Neutrophil (primary cell): ENCODE measurements at regions not wholly inside any gene's neighbourhood (a gene's known extent, or its start where the extent isn't known, plus 50 kb on each side); places are given as distances from the start of the nearest gene placed in this dataset.

Source experiments
- H3K27ac ChIP-seq: fragments of 200-600 bp; sonication (generic); 2 replicates; pipeline ENCODE4 v1.5.1; 2016; ENCODE audit warnings: mild to moderate bottlenecking, moderate library complexity
- H3K27me3 ChIP-seq: fragments of 200-600 bp; sonication (generic); 2 replicates; pipeline ENCODE4 v1.6.0; 2016; ENCODE audit warnings: mild to moderate bottlenecking
- H3K36me3 ChIP-seq: fragments of 200-600 bp; sonication (generic); 2 replicates; pipeline ENCODE4 v1.5.1; 2017
- H3K4me1 ChIP-seq, 2 experiments: fragments of 200-600 bp in 1 of 2; sonication (generic) in 1 of 2; 1 replicate in 1 of 2; 2 replicates in 1 of 2; pipeline versions ENCODE4 v1.5.1 to v1.6.1; 2013 to 2016; ENCODE audit warnings: low read depth in 1 of 2, low read length in 1 of 2, mild to moderate bottlenecking in 1 of 2, moderate library complexity in 1 of 2; ENCODE audit not compliant: control insufficient read depth in 1 of 2, insufficient read depth in 1 of 2
- H3K4me3 ChIP-seq, 2 experiments: fragments of 200-600 bp in 1 of 2; sonication (generic) in 1 of 2; 1 replicate in 1 of 2; 2 replicates in 1 of 2; pipeline ENCODE4 v1.5.1; 2013 to 2016; ENCODE audit warnings: low read depth in 1 of 2, low read length in 1 of 2, mild to moderate bottlenecking in 1 of 2, moderate library complexity in 1 of 2
- H3K9me3 ChIP-seq: fragments of 200-600 bp; sonication (generic); 2 replicates; pipeline ENCODE4 v1.5.1; 2016
- TF ChIP-seq, protein P1 (sequence below): fragments of 200-600 bp; sonication (generic); IDR thresholded peaks from 2 replicates; pipeline ENCODE4 v1.5.1; 2016; ENCODE audit warnings: antibody characterized with exemption

DNA sequence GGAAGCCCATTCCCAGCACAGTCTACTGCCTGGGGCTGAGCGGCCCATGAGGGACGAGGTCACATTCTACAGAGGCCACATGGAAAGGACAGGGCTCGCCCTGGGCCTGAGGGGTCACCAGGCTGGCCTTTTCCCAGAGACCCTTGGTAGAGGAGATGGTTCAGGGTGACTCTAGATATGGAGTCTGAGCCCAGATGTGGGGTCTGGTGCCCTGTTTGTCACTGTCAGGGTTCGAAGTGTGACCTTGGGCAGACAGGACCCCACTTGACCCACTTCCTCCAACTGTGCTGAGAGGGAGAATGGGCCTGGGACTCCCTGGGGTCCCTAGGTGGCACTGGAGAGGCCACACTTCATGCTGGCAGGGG lies 81.0 kb downstream of the MYEOV start:
- Histone ChIP-seq H3K9me3 (no peaks in the 10 kb centered on the region), H3K27ac (no peak overlapping the region), H3K36me3 (no peaks in the 10 kb centered on the region), H3K4me1 (no peaks in the 10 kb centered on the region), H3K4me3 (no peak overlapping the region), H3K27me3 (no peaks in the 10 kb centered on the region)
- TF ChIP-seq, protein P1, sequence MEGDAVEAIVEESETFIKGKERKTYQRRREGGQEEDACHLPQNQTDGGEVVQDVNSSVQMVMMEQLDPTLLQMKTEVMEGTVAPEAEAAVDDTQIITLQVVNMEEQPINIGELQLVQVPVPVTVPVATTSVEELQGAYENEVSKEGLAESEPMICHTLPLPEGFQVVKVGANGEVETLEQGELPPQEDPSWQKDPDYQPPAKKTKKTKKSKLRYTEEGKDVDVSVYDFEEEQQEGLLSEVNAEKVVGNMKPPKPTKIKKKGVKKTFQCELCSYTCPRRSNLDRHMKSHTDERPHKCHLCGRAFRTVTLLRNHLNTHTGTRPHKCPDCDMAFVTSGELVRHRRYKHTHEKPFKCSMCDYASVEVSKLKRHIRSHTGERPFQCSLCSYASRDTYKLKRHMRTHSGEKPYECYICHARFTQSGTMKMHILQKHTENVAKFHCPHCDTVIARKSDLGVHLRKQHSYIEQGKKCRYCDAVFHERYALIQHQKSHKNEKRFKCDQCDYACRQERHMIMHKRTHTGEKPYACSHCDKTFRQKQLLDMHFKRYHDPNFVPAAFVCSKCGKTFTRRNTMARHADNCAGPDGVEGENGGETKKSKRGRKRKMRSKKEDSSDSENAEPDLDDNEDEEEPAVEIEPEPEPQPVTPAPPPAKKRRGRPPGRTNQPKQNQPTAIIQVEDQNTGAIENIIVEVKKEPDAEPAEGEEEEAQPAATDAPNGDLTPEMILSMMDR, result no peak

DNA sequence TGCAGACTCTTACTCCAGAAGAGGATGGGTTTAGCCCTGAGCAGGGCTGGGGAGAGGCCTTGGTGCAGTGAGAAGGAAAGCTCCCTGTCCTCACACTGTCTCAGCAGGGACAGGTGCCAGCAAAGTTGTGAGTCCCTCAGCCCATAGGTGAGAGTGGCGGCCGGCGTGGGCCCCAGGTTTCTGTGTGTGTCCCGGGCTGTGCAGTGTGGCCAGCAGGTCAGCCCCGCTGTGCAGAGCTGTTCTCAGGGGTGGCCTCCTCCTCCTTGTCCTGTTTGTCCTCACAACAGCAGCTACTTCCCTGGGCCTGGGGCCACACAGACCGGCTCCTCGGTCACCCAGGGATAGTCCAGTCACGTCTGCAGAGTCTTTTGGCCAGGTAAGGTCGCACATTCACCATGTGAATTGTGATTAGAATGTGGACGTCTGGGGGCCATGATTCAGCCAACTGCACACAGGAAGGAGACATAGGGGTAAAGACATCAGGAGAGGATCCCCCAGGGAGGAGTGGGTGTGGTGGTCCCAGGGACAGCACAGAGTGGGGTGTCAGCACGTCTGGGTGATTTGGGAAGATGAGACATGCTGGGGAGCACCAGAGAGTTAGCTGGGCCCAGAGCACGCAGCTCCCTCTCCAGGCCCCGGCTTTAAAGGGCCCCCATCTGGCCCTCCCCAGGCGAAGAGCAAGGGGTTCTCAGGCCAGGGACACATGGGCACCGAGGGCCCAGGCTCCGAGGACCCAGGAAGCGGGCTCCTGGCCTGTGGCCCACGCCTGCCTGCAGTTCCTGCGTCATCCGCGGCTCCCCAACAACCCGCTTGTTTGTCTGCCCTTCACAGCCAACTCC lies 81.6 kb downstream of the MYEOV start:
- Histone ChIP-seq H3K27me3 (no peaks in the 10 kb centered on the region), H3K9me3 (no peaks in the 10 kb centered on the region), H3K4me1 (no peaks in the 10 kb centered on the region), H3K36me3 (no peaks in the 10 kb centered on the region), H3K27ac (no peak overlapping the region), H3K4me3 (no peak overlapping the region)
- TF ChIP-seq, protein P1, result no peak

DNA sequence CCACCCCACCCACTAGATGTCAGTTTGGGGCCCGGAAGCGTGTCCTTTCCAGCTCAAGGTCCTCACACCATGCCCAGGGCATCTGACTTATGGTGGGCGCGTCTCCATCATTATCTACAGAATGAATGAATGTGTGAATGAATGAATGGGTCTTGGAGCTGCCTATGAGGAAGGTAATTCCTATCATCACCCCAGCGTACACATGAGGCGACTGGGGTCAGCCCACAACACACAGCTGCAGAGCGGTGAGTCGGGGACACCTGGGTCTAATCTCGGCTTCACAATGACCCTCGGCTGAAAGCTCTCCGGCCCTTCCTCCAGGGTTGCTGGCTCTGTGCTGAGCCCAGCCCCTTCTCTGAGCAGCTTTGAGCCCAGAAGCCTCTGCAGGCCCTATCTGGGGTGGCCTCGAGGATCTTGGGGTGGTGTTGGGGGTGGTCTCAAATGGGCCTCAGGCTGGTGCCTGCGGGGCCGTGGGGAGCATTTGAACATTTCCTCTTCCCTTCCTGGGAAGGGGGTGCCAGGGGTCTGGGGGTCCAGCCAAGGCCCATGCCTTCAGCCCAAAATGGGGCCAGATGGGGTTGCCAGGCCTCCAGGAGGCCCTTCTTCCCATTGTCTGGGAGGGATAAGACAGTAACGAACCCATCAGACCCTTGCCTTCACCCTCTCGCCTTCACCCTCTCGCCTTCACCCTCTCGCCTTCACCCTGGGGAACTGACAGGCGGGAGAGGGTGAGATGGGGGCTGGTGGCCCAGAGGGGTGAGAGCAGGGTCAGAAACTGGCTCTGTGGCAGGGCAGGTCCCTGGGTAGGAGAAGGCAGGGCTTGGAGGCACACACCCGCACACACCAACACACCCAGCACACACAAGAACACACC lies 82.4 kb downstream of the MYEOV start:
- Histone ChIP-seq H3K9me3 (no peaks in the 10 kb centered on the region), H3K36me3 (no peaks in the 10 kb centered on the region), H3K4me3 (no peak overlapping the region), H3K4me1 (no peaks in the 10 kb centered on the region), H3K27ac (no peak overlapping the region), H3K27me3 (no peaks in the 10 kb centered on the region)
- TF ChIP-seq, protein P1, result no peak

DNA sequence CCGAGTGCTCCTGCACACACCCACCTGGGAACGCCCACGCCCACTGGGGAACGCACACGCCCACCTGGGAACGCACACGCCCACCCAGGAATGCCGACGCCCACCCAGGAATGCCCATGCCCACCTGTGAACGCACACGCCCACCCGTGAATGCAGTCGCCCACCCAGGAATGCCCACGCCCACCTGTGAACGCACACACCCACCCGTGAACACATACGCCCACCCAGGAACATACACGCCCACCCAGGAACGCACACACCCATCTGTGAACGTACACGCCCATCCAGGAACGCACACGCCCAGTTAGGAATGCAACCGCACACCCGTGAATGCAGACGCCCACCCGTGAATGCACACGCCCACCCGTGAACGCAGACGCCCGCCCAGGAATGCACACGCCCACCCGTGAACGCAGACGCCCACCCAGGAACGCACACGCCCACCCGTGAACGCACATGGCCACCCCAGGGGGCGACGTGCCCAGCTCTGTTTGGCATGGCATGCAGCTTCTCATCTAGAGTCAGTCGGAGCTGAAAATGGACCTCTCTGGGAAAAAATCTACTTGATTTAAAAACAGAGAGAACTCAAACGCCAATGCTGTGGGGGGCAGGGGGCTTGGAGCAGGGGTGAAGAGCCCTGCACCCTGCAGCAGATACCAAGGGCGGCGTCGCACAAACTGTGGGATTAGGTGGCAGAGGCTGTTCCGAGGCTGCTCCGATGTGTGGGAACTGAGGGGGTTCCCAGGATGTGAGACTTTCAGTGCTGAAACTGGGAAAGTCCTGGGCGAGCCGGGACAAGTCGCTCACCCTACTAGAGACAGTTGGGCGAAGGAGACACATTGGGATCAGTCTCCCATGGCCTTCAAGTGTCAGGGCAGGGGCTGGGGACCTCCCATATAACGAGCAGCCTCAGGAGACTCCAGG lies 83.3 kb downstream of the MYEOV start:
- H3K4me3 ChIP-seq, result no peak overlapping the region
- TF ChIP-seq, protein P1, result no peak
- no peaks in the 10 kb centered on the region for H3K4me1 ChIP-seq
- H3K27ac ChIP-seq, result no peak overlapping the region
- H3K36me3 ChIP-seq, result no peaks in the 10 kb centered on the region
- no peaks in the 10 kb centered on the region for H3K27me3 ChIP-seq
- no peaks in the 10 kb centered on the region for H3K9me3 ChIP-seq

DNA sequence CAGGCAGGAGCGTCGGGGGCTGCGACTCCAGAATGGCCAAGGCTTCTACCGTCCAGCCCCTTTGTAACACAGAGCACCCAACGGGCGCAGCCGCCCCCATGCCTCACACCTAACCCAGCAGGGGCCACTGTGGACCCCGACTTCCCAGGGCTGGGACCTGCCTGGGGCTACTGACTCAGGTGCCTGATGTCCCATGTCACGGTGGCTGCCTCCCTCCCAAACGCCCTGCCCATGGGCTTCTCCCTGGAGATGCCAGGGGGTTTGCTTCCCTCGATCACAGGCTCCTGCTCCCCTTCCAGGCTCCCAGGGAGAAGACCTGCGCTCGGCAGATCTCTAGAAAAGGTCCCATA lies 84.0 kb downstream of the MYEOV start:
- no peaks in the 10 kb centered on the region for H3K27me3 ChIP-seq
- H3K4me1 ChIP-seq, result no peaks in the 10 kb centered on the region
- no peaks in the 10 kb centered on the region for H3K36me3 ChIP-seq
- H3K4me3 ChIP-seq, result no peak overlapping the region
- TF ChIP-seq, protein P1, result no peak
- no peaks in the 10 kb centered on the region for H3K9me3 ChIP-seq
- H3K27ac ChIP-seq, result no peak overlapping the region
